ENCODE measurements at regions not wholly inside any gene's neighbourhood (a gene's known extent, or its start where the extent isn't known, plus 50 kb on each side); places are given as distances from the start of the nearest gene placed in this dataset.

GRCh38 chr14:58923751-58924405 lies 264.6 kb upstream of the DAAM1 start:
- DNase-seq (ENCODE audit: low read depth in 4 of 4, low spot score in 2 of 4) = no peak

DNA sequence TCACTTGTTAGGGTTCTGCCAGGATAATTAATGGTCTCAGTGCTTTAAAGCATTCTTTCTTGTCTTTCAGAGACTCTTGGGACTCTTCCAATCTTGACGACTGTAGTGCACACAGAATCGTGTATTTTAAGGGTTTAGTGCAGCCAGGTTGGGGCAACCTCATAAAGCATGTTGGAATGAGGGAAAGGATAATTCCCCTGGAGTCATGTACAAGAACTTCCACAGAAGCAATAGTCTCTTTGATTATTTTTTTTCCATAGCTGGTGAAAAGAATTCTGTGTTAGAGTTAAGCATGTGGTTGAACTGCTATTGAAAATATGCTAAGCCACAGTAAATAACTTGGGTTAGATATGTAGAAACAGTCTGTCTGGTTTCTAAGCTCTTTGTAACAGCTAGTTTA lies 246.8 kb upstream of the DAAM1 start:
- DNase-seq (ENCODE audit: low read depth in 4 of 4, low spot score in 2 of 4) = no peak

DNA sequence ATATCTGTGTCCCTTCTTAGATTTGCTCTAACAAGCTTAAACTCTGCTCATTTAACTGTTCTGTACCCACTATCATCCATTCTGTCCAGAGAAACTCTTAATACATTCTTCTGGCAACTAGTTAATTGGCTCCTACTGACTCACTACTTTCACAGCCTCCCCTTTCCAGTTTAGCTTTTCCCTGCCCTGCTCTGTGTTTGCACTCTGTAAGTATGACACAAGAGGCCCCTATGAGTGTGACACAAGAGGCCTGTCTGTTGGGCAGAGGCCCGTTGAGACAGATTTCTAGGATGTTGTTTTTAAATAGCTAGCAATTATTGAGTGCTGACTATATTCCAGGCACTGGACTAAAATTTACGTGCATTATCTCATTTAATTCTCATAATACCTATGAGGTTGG lies 246.0 kb upstream of the DAAM1 start:
- no peak for DNase-seq (ENCODE audit: low read depth in 4 of 4, low spot score in 2 of 4)

DNA sequence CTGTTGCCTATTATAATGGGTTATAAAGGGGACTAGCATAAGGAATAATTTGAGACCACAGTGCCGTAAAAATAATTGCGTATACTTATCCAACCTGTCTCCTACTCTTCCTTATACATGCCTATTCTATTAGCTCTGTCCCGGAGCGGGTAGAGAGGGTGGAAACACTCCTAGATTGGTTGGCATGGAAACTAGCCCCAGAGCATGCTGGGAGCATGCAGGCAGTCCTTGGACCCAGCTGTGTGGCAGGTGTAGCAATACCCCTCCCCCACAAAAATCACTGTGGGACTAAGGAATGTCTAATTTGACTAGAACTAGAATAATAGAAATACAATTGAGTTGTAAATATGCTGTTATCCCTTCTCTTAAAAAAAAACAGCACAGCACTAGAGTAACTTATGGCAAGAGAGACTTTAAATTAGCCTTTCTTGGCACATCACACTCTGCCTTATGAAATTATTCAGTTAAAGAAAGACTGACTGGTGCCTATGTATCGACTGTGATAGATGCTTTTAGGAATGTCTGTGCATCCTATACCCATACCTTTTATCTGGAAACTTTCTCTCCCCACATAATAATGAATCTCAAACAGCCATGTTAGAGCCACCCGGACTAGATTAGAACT lies 244.0 kb upstream of the DAAM1 start:
- DNase-seq (ENCODE audit: low read depth in 4 of 4, low spot score in 2 of 4) = no peak

DNA sequence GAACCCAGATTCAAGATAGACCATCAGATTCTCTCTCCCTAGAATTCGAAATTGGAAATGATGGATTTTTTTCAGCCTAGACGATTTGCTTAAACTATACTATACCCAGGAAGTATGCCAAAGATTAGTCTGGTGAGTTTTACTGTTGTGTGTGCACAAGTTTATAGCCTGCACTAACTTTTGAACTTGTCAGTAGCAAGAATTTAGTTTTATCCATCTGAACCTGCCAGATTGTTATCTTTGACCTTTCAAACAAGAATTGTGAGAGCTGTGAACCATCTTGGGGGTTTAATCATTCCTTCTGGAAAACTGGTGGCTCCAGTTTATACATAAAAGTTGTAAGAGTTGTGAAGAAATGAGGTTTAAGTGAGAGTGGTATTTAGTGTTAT lies 243.5 kb upstream of the DAAM1 start:
- DNase-seq (ENCODE audit: low read depth in 4 of 4, low spot score in 2 of 4) = no peak

DNA sequence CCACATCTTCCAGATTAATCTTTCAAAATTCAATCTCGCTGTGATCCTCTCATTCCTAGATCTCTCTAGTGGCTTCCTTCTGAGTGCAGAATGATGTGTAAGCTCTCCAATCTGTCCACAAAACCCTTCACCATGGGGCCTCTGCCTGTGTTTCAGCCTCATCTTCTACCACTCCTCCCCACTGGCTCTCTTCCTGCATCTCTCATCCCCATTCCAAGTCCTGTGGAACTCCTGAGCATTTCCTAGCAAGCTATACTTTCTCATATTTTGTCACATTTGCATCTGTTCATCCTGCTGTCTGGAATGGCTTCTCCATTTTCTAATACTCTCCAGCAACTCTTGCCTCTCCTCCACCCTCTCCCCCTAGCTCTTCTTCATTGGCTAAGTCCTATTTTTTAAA lies 242.0 kb upstream of the DAAM1 start:
- DNase-seq (ENCODE audit: low read depth in 4 of 4, low spot score in 2 of 4) = no peak

- DNase-seq (ENCODE audit: low read depth in 4 of 4, low spot score in 2 of 4) = no peak
Observed at GRCh38 chr14:58947156-58947555, 241.3 kb upstream of the DAAM1 start.

DNA sequence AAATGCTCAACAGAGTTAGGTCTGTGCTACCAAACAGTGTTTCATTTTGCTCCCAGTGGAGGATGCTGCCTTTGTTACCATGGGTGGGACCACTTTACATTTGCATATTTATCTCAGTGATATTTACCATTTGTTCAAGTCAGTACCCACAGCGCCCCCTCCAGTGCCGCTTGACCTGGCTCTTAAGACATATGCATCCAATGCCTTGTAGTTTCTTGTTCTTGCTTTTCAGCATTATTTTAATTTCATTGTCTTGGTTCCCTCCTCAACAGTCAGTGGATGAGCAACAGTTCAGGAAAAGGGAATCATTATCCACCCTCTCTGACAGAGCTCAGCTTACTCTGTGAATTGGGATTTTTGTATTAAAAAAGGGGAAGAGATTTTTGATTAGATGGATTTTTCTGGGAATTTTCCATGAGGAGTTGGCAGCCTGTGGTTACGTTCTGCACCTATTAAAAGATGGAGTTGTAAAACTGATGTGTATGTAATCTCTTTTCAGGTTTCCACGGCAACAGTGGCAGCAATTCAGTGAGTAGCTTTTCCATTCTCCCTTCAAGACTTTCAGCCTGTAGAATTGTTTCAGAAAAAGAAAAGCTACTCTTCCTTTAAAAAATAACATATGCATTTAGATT lies 240.5 kb upstream of the DAAM1 start:
- no peak for DNase-seq (ENCODE audit: low read depth in 4 of 4, low spot score in 2 of 4)

- DNase-seq (ENCODE audit: low read depth in 4 of 4, low spot score in 2 of 4) = no peak
Observed at GRCh38 chr14:58950555-58950954, 237.9 kb upstream of the DAAM1 start.

DNA sequence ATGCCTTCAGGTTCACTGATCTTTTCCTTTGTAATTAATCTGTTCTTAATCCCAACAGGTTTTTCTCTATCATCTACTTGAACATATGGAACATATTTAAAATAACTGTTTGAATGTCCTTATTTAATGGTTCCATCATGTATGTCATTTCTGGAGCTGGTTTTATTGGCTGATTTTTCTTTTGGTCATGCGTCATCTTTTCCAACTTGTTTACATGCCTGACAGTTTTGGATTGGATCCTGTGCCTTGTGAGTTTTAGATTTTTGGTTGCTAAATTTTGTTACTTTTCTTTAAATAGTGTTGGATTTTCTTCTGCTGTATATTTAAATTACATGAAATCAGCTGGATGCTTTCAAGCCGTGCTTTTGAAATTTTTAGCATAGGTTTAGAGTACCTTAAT lies 237.3 kb upstream of the DAAM1 start:
- DNase-seq (ENCODE audit: low read depth in 4 of 4, low spot score in 2 of 4) = no peak

GRCh38 chr14:58954052-58954451 lies 234.4 kb upstream of the DAAM1 start:
- DNase-seq (ENCODE audit: low read depth in 4 of 4, low spot score in 2 of 4) = no peak

DNA sequence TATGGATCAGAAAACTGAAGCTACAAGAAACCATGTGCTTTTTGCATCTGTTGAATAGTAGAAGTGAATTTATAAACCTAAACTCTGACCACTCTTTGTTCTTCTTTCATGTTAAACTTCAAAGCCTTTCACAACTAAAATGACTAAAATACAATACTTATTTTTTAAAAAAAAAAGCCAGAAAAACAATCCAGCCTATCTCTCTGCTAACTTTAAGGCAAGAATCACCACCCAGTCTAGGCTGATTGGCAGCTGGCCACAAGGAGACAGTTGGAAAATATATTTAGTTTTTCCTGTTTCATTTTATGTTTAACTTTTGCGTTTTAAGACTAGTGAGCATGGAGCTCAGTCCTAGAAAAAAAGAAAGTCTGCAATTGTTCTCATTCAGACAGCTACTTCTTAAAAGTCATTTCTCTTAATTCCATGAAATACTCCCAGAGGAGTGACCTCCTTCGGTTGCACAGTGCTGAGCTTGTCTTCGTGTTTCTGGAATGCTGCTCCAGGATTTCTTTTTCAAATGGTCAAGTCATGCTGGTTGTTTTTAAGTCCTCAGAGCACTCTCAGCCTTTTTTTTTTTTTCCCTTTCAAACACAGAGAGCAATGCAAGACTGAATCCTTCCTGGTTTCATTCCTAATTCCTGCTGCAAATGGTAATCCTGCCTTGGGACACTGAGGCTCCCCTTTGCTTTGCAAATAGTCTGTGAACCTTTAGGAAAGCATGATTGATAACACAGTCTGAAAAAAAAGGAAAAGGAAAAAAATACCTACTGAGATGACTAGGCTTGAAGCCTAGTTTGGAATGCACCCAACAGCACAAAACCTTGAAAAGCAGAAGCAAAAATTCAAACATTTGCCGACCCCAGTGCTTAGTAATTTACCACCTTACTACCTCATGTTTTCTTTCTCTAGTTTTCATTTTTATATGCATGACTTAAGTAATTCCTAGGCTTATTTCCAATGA lies 233.3 kb upstream of the DAAM1 start:
- DNase-seq (ENCODE audit: low read depth in 4 of 4, low spot score in 2 of 4) = no peak

GRCh38 chr14:58961045-58961731 lies 227.3 kb upstream of the DAAM1 start:
- no peak for DNase-seq (ENCODE audit: low read depth in 4 of 4, low spot score in 2 of 4)

DNA sequence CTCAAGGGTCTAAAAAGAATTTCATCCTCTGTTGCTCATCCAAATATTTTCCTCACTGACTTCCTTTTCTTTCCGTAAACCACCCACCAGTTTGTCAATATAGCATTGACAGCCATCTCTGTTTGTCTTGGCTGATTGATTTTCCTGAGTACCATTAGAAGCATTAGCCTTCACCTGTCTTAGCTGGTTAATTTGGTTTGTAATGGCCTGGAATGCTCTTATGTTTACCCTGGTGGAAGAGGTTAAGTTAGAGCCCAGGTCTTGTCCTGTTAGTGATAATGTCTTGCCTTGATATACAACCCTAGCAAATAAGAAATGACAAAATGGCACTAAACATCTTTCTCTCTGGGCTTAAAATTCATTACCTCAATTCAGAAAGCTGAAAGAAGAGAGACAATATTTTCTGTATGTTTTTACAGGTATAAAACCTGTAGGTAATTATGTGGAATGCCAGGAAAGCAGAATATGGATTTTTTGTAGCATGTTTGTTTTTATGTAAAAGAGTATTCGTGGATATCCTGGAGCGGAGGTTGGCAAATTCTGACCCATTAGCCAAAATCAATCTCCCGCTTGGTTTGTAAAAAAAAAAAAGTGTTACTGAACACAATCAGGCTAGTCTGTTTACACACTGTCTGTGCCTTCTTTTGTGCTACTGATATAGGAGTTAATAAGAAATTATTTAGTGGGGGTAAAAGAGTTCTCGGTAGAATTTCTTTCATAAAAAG lies 224.4 kb upstream of the DAAM1 start:
- no peak for DNase-seq (ENCODE audit: low read depth in 4 of 4, low spot score in 2 of 4)

GRCh38 chr14:58964598-58964928 lies 223.9 kb upstream of the DAAM1 start:
- DNase-seq (ENCODE audit: low read depth in 4 of 4, low spot score in 2 of 4) = no peak

DNA sequence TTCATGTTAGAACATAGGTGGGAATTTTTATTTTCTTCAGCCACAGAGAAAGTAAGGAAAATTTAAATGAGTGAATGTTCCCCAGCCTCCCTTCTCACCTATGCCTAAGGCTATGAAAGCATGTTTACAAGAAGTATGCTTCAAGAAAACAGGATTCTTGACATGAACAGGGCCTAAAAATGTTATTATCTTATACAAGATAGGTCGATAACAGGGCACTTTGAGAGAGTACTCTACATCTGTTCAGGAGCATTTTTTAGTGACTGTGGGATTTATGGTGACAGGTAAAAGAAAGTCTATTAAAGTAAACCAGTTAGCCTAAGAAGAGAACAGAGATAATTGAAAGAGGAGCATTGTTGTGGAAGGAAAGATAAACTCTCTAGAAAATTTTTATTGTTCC lies 222.9 kb upstream of the DAAM1 start:
- DNase-seq (ENCODE audit: low read depth in 4 of 4, low spot score in 2 of 4) = no peak

DNA sequence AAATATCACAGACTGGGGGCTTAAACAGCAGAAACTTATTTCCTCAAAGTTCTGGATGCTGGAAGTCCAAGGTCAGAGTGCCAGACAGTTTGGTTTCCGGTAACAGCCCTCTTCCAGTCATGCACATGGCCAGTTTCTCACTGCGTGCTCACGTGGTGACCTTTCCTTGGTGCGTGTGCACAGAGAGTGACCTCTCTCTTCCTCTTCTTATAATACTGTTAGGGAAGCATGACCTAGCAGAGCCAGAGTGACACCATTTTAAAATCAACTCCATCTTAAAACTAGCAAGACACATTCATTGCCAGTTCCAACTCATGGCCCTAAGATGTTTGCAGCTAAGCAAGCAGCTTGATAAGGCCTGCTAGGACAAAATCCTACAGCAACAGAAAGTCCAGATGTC lies 221.5 kb upstream of the DAAM1 start:
- DNase-seq (ENCODE audit: low read depth in 4 of 4, low spot score in 2 of 4) = no peak

DNA sequence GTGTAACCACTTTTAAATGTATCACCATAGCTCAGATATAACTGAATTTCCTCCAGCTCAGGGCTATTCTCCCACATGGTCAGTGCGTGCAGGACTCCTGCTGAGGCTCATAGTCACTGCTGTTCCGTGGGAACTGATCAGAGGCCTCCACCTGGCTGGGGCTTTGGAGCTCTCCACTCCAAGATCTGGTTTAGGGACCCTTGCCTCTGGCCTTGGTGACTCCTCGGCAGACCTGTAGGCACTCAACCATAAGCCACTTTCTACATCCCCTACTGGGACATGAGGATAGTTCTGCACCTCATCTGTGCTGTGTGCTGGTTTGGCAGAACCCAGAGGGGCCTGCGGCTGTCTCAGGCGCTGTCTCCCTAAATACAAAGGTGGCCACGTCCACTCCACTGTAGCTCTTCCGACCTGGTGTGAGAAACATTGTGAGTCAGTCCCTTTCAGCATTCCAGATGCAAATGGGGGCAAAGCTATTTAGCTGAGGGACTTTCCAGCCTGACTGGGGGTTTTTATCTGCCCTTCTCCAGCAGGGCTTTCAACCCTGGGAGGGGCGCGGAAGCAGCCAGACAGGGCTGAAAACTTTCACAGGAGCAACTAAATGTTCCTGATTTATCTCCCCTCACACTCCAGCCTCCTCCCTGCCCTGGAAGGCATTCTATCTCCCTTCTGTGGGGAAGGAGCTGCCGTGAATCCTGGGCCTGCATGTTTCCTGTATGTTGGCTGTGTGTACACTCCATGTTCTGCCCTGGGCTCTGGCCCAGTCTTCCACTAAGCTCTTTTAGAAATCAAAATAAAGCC lies 218.3 kb upstream of the DAAM1 start:
- no peak for DNase-seq (ENCODE audit: low read depth in 4 of 4, low spot score in 2 of 4)

All from left renal cortex interstitium (tissue), 4 donors.